Type B pancreatic cell (in vitro differentiated cells): ENCODE measurements at regions not wholly inside any gene's neighbourhood (a gene's known extent, or its start where the extent isn't known, plus 50 kb on each side); places are given as distances from the start of the nearest gene placed in this dataset.

Experiments used
- DNase-seq: peaks from one replicate; pipeline ENCODE4 v3.0.0; 2021; ENCODE audit warnings: mixed read lengths; ENCODE audit not compliant: unreplicated experiment; ENCODE audit errors: extremely low spot score
- H3K27ac Mint-ChIP-seq: 2 replicates; pipeline ENCODE4 v1.8.0; 2021; ENCODE audit warnings: mild to moderate bottlenecking, mixed read lengths
- H3K27me3 Mint-ChIP-seq: 2 replicates; pipeline ENCODE4 v1.8.0; 2021; ENCODE audit warnings: mixed read lengths
- H3K36me3 Mint-ChIP-seq: 2 replicates; pipeline ENCODE4 v1.8.0; 2021; ENCODE audit warnings: mixed read lengths
- H3K4me1 Mint-ChIP-seq: one replicate; pipeline ENCODE4 v1.8.0; 2021; ENCODE audit warnings: mixed read lengths; ENCODE audit not compliant: unreplicated experiment
- H3K4me3 Mint-ChIP-seq: 2 replicates; pipeline ENCODE4 v1.8.0; 2021; ENCODE audit warnings: mild to moderate bottlenecking, mixed read lengths
- H3K9me3 Mint-ChIP-seq: 2 replicates; pipeline ENCODE4 v1.8.0; 2021; ENCODE audit warnings: mixed read lengths
- TF ChIP-seq, protein P1 (sequence below): fragments of 200-600 bp; sonication (generic); conservative IDR thresholded peaks from 2 replicates; pipeline ENCODE4 v1.5.0; 2021; ENCODE audit warnings: antibody characterized with exemption, mild to moderate bottlenecking

DNA sequence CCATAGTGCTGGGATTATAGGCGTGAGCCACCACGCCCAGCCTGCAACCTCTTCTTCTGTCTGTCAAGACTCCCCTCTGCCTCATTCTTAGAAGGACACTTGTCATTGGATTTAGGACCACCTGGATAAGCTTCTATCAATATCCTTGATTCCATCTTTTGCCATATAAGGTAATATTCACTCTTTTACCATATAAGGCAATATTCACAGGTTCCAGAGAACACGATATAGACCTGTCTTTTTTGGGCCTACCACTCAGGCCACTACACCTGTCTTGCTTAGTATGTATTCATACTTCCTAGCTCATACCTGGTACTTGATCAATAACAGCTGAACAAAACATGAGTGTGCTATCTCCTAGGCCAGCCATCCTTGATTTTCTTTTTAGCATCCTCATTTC is 149.2 kb upstream of the TOX3 start:
- Mint-ChIP-seq H3K36me3 (no peaks in the 10 kb centered on the region), H3K27ac (no peak overlapping the region), H3K9me3 (peaks cover 4% of the 10 kb centered on the region), H3K27me3 (peaks cover 8% of the 10 kb centered on the region), H3K4me1 (peaks cover 5% of the 10 kb centered on the region), H3K4me3 (no peak overlapping the region)
- TF ChIP-seq, protein P1, sequence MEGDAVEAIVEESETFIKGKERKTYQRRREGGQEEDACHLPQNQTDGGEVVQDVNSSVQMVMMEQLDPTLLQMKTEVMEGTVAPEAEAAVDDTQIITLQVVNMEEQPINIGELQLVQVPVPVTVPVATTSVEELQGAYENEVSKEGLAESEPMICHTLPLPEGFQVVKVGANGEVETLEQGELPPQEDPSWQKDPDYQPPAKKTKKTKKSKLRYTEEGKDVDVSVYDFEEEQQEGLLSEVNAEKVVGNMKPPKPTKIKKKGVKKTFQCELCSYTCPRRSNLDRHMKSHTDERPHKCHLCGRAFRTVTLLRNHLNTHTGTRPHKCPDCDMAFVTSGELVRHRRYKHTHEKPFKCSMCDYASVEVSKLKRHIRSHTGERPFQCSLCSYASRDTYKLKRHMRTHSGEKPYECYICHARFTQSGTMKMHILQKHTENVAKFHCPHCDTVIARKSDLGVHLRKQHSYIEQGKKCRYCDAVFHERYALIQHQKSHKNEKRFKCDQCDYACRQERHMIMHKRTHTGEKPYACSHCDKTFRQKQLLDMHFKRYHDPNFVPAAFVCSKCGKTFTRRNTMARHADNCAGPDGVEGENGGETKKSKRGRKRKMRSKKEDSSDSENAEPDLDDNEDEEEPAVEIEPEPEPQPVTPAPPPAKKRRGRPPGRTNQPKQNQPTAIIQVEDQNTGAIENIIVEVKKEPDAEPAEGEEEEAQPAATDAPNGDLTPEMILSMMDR: no peak
- no peak for DNase-seq

DNA sequence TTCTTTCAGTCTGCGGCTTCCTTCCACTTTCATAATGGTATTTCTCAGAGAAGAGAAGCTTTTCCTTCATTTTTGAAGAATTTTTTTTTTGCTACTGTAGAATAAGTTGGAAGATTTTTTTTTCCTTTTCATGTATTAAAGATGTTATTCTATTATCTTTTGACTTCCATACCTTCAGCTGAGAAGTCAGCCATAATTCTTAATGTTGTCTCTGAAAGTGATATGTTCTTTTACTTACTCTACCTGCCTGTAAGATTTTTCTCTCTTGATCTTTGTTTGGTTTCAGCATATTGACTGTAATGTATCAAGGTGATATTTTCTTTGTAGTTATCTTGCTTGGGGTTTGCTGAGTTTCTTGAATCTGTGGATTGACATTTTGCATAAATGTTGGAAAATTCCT is 143.5 kb upstream of the TOX3 start:
- Mint-ChIP-seq H3K27me3 (peaks cover 7% of the 10 kb centered on the region), H3K36me3 (no peaks in the 10 kb centered on the region), H3K9me3 (peaks cover 4% of the 10 kb centered on the region), H3K4me3 (no peak overlapping the region), H3K27ac (no peak overlapping the region), H3K4me1 (no peaks in the 10 kb centered on the region)
- TF ChIP-seq, protein P1: no peak
- DNase-seq: no peak

DNA sequence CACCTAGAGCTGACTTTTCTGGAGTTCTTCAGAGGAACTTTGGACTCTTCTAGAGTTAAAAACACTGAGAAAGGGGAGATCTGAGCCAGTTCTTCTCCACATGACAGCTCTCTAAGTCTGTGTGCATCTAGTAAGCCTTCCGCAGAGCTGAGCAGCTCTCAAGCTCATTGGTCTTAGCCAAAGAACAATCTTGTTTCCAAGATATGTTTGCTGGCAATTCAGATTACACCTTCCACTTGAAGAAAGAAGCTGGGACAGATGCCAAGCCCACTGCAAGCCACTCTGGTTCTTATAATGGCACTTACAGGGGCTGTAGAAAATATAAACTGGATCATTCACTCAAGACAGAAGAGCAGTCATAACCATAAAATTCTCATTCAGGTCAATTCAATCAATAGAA is 134.1 kb upstream of the TOX3 start:
- no peak for DNase-seq
- no peak overlapping the region for H3K27ac Mint-ChIP-seq
- H3K4me3 Mint-ChIP-seq: no peak overlapping the region
- no peaks in the 10 kb centered on the region for H3K36me3 Mint-ChIP-seq
- peaks cover 7% of the 10 kb centered on the region for H3K27me3 Mint-ChIP-seq
- H3K4me1 Mint-ChIP-seq: no peaks in the 10 kb centered on the region
- no peaks in the 10 kb centered on the region for H3K9me3 Mint-ChIP-seq
- TF ChIP-seq, protein P1: no peak

DNA sequence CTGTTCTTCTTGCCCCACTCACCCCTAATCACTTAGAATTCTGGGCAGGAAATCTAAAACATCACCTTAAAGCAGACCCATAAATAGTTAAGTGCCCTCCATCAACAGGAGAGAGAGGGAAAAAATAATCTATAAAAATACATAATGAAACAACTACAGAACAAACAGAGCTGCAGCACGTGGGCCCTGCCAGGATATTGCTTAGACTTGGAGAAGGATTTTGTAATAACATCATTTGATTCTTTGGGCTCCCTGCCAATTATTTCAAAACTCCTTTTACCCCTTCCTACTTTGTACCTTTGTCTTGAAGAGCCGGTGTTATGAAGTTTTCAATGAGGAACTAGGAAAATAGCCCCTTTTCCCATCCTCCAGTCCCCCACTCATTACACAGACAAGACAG is 130.6 kb upstream of the TOX3 start:
- TF ChIP-seq, protein P1: no peak
- no peak overlapping the region for H3K4me3 Mint-ChIP-seq
- DNase-seq: no peak
- H3K9me3 Mint-ChIP-seq: no peaks in the 10 kb centered on the region
- no peaks in the 10 kb centered on the region for H3K36me3 Mint-ChIP-seq
- no peaks in the 10 kb centered on the region for H3K4me1 Mint-ChIP-seq
- no peak overlapping the region for H3K27ac Mint-ChIP-seq
- H3K27me3 Mint-ChIP-seq: peaks cover 6% of the 10 kb centered on the region

DNA sequence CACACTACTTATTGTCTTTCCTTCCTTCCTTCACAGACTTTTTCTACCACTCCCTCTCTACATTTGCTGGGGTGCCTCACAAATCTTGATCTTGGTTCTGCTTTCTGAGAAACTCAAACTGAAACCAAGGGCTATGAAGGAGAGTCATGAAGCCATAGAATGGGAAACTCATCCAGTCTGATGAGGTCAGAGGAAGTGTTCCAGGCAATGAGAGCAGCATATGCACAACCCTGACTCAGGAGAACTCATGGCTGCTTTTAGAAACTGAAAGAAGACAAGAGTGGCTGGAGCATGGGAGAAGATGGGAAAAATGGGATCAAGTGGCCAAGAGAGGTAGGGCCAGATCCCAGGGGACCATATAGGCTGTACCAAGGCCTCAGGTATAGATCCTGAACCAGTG is 130.0 kb upstream of the TOX3 start:
- Mint-ChIP-seq H3K9me3 (no peaks in the 10 kb centered on the region), H3K4me3 (no peak overlapping the region), H3K4me1 (no peaks in the 10 kb centered on the region), H3K27me3 (peaks cover 4% of the 10 kb centered on the region), H3K36me3 (no peaks in the 10 kb centered on the region), H3K27ac (no peak overlapping the region)
- DNase-seq: no peak
- TF ChIP-seq, protein P1: no peak

DNA sequence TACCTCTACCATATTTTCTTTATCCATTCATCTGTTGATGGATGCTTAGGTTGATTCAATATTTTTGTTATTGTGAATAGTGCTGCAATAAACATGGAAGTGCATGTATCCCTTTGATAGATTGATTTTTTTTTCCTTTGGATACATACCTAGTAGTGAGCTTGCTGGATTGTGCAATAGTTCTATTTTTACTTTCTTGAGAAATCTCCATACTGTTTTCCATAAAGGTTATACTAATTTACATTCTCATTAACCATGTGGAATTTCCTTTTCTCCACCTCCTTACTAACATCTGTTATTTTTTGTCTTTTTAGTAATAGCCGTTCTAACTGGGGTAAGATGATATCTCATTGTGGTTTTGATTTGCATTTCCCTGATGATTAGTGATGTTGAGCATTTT is 124.6 kb upstream of the TOX3 start:
- TF ChIP-seq, protein P1: no peak
- H3K27ac Mint-ChIP-seq: no peak overlapping the region
- H3K9me3 Mint-ChIP-seq: no peaks in the 10 kb centered on the region
- no peaks in the 10 kb centered on the region for H3K4me1 Mint-ChIP-seq
- no peak overlapping the region for H3K4me3 Mint-ChIP-seq
- no peaks in the 10 kb centered on the region for H3K36me3 Mint-ChIP-seq
- H3K27me3 Mint-ChIP-seq: peaks cover 3% of the 10 kb centered on the region
- no peak for DNase-seq
